ENCODE measurements at regions not wholly inside any gene's neighbourhood (a gene's known extent, or its start where the extent isn't known, plus 50 kb on each side); places are given as distances from the start of the nearest gene placed in this dataset.

DNA sequence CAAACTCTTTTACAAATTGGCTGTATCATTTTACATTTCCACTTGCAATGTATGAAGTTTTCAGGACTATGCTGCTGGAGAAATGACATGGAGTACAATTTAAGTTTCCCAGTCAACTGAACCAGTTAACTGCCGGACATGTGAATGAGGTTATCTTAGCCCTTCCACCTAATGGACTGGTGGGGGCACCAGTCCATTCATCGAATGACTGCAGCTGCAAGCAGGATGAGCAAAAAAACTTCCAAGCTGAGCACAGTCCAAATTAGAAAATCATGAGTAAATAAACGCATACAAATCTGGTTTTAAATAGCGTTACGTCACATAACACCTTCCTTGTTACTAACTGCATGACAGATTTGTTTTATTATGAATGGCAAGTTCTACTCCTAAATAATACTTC lies 1131.5 kb downstream of the PCDH18 start:
- ChIA-PET POLR2A (no interaction called here), CTCF (no interaction called here)
- H3K4me1 ChIP-seq, result no peaks in the 10 kb centered on the region
- no peaks in the 10 kb centered on the region for H3K9me3 ChIP-seq
- H3K4me3 ChIP-seq, result no peak overlapping the region
- DNase-seq (ENCODE audit: low read depth in 1 of 2, low spot score in 1 of 2) (no peak), FAIRE-seq (no peak), ATAC-seq (no peak)
- H3K4me2 ChIP-seq, result no peak overlapping the region
- WGBS (ENCODE audit: missing lambda C conversion rate), result 69% methylated on average over 5 of the region's 5 CpGs
- H3K27ac ChIP-seq, result no peak overlapping the region
- TF ChIP-seq NFE2L2 (conservative IDR thresholded peaks at IDR 0.05; ENCODE audit: low read length) (no peak), TP53 (CRISPR knock-in tag; IDR thresholded peaks at IDR 0.05) (no peak), POLR2AphosphoS2 (conservative IDR thresholded peaks at IDR 0.05; ENCODE audit: low read length) (no peak), CEBPB (IDR thresholded peaks at IDR 0.05) (no peak), RCOR1 (IDR thresholded peaks at IDR 0.05; ENCODE audit: low read depth, low read length) (no peak), MYC (IDR thresholded peaks at IDR 0.05; ENCODE audit: borderline replicate concordance, low read length) (no peak)
- TF ChIP-seq, protein P1, sequence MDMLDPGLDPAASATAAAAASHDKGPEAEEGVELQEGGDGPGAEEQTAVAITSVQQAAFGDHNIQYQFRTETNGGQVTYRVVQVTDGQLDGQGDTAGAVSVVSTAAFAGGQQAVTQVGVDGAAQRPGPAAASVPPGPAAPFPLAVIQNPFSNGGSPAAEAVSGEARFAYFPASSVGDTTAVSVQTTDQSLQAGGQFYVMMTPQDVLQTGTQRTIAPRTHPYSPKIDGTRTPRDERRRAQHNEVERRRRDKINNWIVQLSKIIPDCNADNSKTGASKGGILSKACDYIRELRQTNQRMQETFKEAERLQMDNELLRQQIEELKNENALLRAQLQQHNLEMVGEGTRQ (IDR thresholded peaks at IDR 0.05), result no peak
- TF ChIP-seq, protein P2, sequence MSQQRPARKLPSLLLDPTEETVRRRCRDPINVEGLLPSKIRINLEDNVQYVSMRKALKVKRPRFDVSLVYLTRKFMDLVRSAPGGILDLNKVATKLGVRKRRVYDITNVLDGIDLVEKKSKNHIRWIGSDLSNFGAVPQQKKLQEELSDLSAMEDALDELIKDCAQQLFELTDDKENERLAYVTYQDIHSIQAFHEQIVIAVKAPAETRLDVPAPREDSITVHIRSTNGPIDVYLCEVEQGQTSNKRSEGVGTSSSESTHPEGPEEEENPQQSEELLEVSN (IDR thresholded peaks at IDR 0.05; ENCODE audit: borderline replicate concordance, low read depth), result no peak

DNA sequence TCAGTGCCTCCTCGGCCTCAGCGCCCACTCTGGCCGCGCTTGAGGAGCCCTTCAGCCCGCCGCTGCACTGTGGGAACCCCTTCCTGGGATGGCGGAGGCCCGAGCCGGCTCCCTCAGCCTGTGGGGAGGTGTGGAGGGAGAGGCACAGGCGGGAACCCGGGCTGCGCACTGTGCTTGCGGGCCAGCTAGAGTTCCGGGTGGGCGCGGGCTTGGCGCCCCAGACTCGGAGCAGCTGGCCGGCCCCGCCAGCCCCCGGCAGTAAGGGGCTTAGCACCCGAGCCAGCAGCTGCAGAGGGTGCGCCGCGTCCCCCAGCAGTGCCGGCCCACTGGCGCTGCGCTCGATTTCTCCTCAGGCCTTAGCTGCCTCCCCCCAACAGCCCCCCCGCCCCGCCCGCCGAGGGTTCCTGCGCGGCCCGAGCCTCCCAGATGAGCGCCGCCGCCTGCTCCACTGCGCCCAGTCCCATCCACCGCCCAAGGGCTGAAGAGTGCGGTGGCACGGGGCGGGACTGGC lies 1137.0 kb downstream of the PCDH18 start:
- POLR2A ChIA-PET, result no interaction called here
- FAIRE-seq, result no peak
- no peak for ATAC-seq
- 62% methylated on average over 14 of the region's 44 CpGs for WGBS (ENCODE audit: missing lambda C conversion rate)
- no peak overlapping the region for H3K27ac ChIP-seq
- TF ChIP-seq, protein P3, sequence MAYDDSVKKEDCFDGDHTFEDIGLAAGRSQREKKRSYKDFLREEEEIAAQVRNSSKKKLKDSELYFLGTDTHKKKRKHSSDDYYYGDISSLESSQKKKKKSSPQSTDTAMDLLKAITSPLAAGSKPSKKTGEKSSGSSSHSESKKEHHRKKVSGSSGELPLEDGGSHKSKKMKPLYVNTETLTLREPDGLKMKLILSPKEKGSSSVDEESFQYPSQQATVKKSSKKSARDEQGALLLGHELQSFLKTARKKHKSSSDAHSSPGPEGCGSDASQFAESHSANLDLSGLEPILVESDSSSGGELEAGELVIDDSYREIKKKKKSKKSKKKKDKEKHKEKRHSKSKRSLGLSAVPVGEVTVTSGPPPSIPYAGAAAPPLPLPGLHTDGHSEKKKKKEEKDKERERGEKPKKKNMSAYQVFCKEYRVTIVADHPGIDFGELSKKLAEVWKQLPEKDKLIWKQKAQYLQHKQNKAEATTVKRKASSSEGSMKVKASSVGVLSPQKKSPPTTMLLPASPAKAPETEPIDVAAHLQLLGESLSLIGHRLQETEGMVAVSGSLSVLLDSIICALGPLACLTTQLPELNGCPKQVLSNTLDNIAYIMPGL (CRISPR knock-in tag; IDR thresholded peaks at IDR 0.05; ENCODE audit: borderline replicate concordance), result no peak
- TF ChIP-seq NFE2L2 (conservative IDR thresholded peaks at IDR 0.05; ENCODE audit: low read length) (no peak), EHMT2 (IDR thresholded peaks at IDR 0.05; ENCODE audit: low read depth) (no peak), SMC3 (IDR thresholded peaks at IDR 0.05) (no peak), CBX8 (IDR thresholded peaks at IDR 0.05) (no peak), SREBF2 (IDR thresholded peaks at IDR 0.05) (no peak), ZSCAN20 (CRISPR knock-in tag; IDR thresholded peaks at IDR 0.05) (no peak), NPAS2 (CRISPR knock-in tag; IDR thresholded peaks at IDR 0.05; ENCODE audit: borderline replicate concordance) (no peak), POLR2AphosphoS2 (conservative IDR thresholded peaks at IDR 0.05; ENCODE audit: low read length) (no peak), RAD21 (conservative IDR thresholded peaks at IDR 0.05 in 1 of 2, IDR thresholded peaks at IDR 0.05 in 1 of 2) (no peak), RARB (CRISPR knock-in tag; IDR thresholded peaks at IDR 0.05) (no peak), POLR2A (IDR thresholded peaks at IDR 0.05; ENCODE audit: low read length) (no peak), JUN (IDR thresholded peaks at IDR 0.05) (no peak), ZC3H11A (IDR thresholded peaks at IDR 0.05) (no peak), HOXA7 (CRISPR knock-in tag; IDR thresholded peaks at IDR 0.05) (no peak), CHD2 (IDR thresholded peaks at IDR 0.05; ENCODE audit: low read length, partially characterized antibody) (no peak), EHF (CRISPR knock-in tag; IDR thresholded peaks at IDR 0.05) (no peak)
- TF ChIP-seq, protein P1 (IDR thresholded peaks at IDR 0.05), result no peak
- CTCF ChIA-PET, result interaction anchor here (0.8 kb wide), 1 partner anchor 48 kb away, joined by 3 read pairs; no protein-coding TSS in a partner anchor
- H3K4me2 ChIP-seq, result no peak overlapping the region
- H3K9me3 ChIP-seq, result no peaks in the 10 kb centered on the region
- no peak for DNase-seq (ENCODE audit: low read depth in 1 of 2, low spot score in 1 of 2)
- H3K4me3 ChIP-seq, result no peak overlapping the region
- H3K4me1 ChIP-seq, result no peaks in the 10 kb centered on the region

All from A549 (cell line).